Thymus (tissue), 11 donors: ENCODE measurements at regions not wholly inside any gene's neighbourhood (a gene's known extent, or its start where the extent isn't known, plus 50 kb on each side); places are given as distances from the start of the nearest gene placed in this dataset.

Source experiments
- DNase-seq, 9 donors: peaks; one replicate each; pipeline ENCODE4 v3.0.0-alpha.2; 2013; ENCODE audit warnings: low spot score in 9 of 9, low read depth in 6 of 9, missing footprints in 1 of 9
- H3K27ac ChIP-seq, 2 donors: one replicate each; pipeline ENCODE4 v1.5.1; 2013; ENCODE audit warnings: control low read depth in 1 of 2, low read depth in 1 of 2, low read length in 1 of 2, mild to moderate bottlenecking in 1 of 2, moderate library complexity in 1 of 2
- H3K27me3 ChIP-seq, 2 donors: one replicate each; pipeline ENCODE4 v1.5.1; 2013; ENCODE audit warnings: low read length in 1 of 2; ENCODE audit not compliant: control insufficient read depth in 2 of 2, insufficient read depth in 1 of 2
- H3K36me3 ChIP-seq, 2 donors: one replicate each; pipeline ENCODE4 v1.5.1; 2013; ENCODE audit warnings: low read length in 1 of 2, mild to moderate bottlenecking in 1 of 2, moderate library complexity in 1 of 2; ENCODE audit not compliant: control insufficient read depth in 2 of 2, insufficient read depth in 2 of 2
- H3K4me1 ChIP-seq, 2 donors: one replicate each; pipeline ENCODE4 v1.5.1; 2013; ENCODE audit warnings: low read length in 2 of 2; ENCODE audit not compliant: control insufficient read depth in 2 of 2, insufficient read depth in 2 of 2
- H3K4me3 ChIP-seq, 2 donors: one replicate each; pipeline ENCODE4 v1.5.1; 2013; ENCODE audit warnings: low read length in 2 of 2, control low read depth in 1 of 2, mild to moderate bottlenecking in 1 of 2
- H3K9me3 ChIP-seq, 2 donors: one replicate each; pipeline ENCODE4 v1.5.1; 2013; ENCODE audit warnings: low read length in 1 of 2, mild to moderate bottlenecking in 1 of 2; ENCODE audit not compliant: control insufficient read depth in 2 of 2, insufficient read depth in 1 of 2
- WGBS: extraction: QIAGEN DNeasy Blood & Tissue Kit; methylation state at CpG from one replicate; pipeline ENCODE4 v1.1.7; 2013; 5-methylcytosine and 5-hydroxymethylcytosine counted together
- donor health status: healthy.

GRCh38 chr5:84614906-84615305 is 230.2 kb upstream of the EDIL3 start:
- no peak overlapping the region for H3K27ac ChIP-seq
- no peaks in the 10 kb centered on the region for H3K9me3 ChIP-seq
- H3K36me3 ChIP-seq, result no peaks in the 10 kb centered on the region
- H3K27me3 ChIP-seq, result no peaks in the 10 kb centered on the region
- no peak overlapping the region for H3K4me3 ChIP-seq
- 93% methylated on average over 3 of the region's 3 CpGs for WGBS
- no peaks in the 10 kb centered on the region for H3K4me1 ChIP-seq
- DNase-seq, result no peak

- Histone ChIP-seq H3K4me3 (no peak overlapping the region), H3K4me1 (no peaks in the 10 kb centered on the region), H3K9me3 (no peaks in the 10 kb centered on the region), H3K27ac (no peak overlapping the region), H3K36me3 (no peaks in the 10 kb centered on the region), H3K27me3 (no peaks in the 10 kb centered on the region)
- DNase-seq, result no peak
- 93% methylated on average over 5 of the region's 5 CpGs for WGBS
Observed at GRCh38 chr5:84606784-84607183, 222.1 kb upstream of the EDIL3 start.

- no peak for DNase-seq
- Histone ChIP-seq H3K36me3 (no peaks in the 10 kb centered on the region), H3K4me3 (no peak overlapping the region), H3K27ac (no peak overlapping the region), H3K4me1 (no peaks in the 10 kb centered on the region), H3K9me3 (no peaks in the 10 kb centered on the region), H3K27me3 (no peaks in the 10 kb centered on the region)
- WGBS, result 82% methylated on average over 3 of the region's 3 CpGs
Observed at GRCh38 chr5:84605241-84605640, 220.6 kb upstream of the EDIL3 start.

GRCh38 chr5:84603568-84604185 is 219.0 kb upstream of the EDIL3 start:
- 89% methylated on average over 3 of the region's 3 CpGs for WGBS
- no peaks in the 10 kb centered on the region for H3K36me3 ChIP-seq
- H3K4me1 ChIP-seq, result no peaks in the 10 kb centered on the region
- H3K27me3 ChIP-seq, result no peaks in the 10 kb centered on the region
- H3K9me3 ChIP-seq, result no peaks in the 10 kb centered on the region
- H3K27ac ChIP-seq, result no peak overlapping the region
- no peak for DNase-seq
- H3K4me3 ChIP-seq, result no peak overlapping the region

GRCh38 chr5:84602371-84602771 is 217.7 kb upstream of the EDIL3 start:
- no peaks in the 10 kb centered on the region for H3K4me1 ChIP-seq
- H3K27me3 ChIP-seq, result no peaks in the 10 kb centered on the region
- no peaks in the 10 kb centered on the region for H3K9me3 ChIP-seq
- DNase-seq, result no peak
- no peak overlapping the region for H3K27ac ChIP-seq
- no peaks in the 10 kb centered on the region for H3K36me3 ChIP-seq
- 89% methylated on average over 1 of the region's 1 CpG for WGBS
- H3K4me3 ChIP-seq, result no peak overlapping the region

- no peaks in the 10 kb centered on the region for H3K36me3 ChIP-seq
- no peaks in the 10 kb centered on the region for H3K9me3 ChIP-seq
- no peak for DNase-seq
- 96% methylated on average over 3 of the region's 3 CpGs for WGBS
- H3K4me1 ChIP-seq, result no peaks in the 10 kb centered on the region
- no peak overlapping the region for H3K27ac ChIP-seq
- H3K4me3 ChIP-seq, result no peak overlapping the region
- H3K27me3 ChIP-seq, result no peaks in the 10 kb centered on the region
Observed at GRCh38 chr5:84599964-84600363, 215.3 kb upstream of the EDIL3 start.

GRCh38 chr5:84597904-84598303 is 213.2 kb upstream of the EDIL3 start:
- DNase-seq, result no peak
- Histone ChIP-seq H3K36me3 (no peaks in the 10 kb centered on the region), H3K4me1 (no peaks in the 10 kb centered on the region), H3K27me3 (no peaks in the 10 kb centered on the region), H3K4me3 (no peak overlapping the region), H3K9me3 (no peaks in the 10 kb centered on the region), H3K27ac (no peak overlapping the region)
- 77% methylated on average over 2 of the region's 2 CpGs for WGBS

- 96% methylated on average over 3 of the region's 3 CpGs for WGBS
- Histone ChIP-seq H3K27me3 (no peaks in the 10 kb centered on the region), H3K9me3 (no peaks in the 10 kb centered on the region), H3K4me1 (no peaks in the 10 kb centered on the region), H3K27ac (no peak overlapping the region), H3K4me3 (no peak overlapping the region), H3K36me3 (no peaks in the 10 kb centered on the region)
- DNase-seq, result no peak
Observed at GRCh38 chr5:84590629-84591028, 205.9 kb upstream of the EDIL3 start.

- H3K4me1 ChIP-seq, result no peaks in the 10 kb centered on the region
- WGBS, result 88% methylated on average over 1 of the region's 1 CpG
- no peaks in the 10 kb centered on the region for H3K27me3 ChIP-seq
- no peaks in the 10 kb centered on the region for H3K9me3 ChIP-seq
- no peak overlapping the region for H3K27ac ChIP-seq
- H3K36me3 ChIP-seq, result no peaks in the 10 kb centered on the region
- no peak overlapping the region for H3K4me3 ChIP-seq
- peak in 1 of 9 donors; percentile 5 for DNase-seq
Observed at GRCh38 chr5:84589926-84590325, 205.2 kb upstream of the EDIL3 start.

- WGBS, result 87% methylated on average over 5 of the region's 5 CpGs
- Histone ChIP-seq H3K4me3 (no peak overlapping the region), H3K27ac (no peak overlapping the region), H3K36me3 (no peaks in the 10 kb centered on the region), H3K9me3 (no peaks in the 10 kb centered on the region), H3K4me1 (no peaks in the 10 kb centered on the region), H3K27me3 (no peaks in the 10 kb centered on the region)
- no peak for DNase-seq
Observed at GRCh38 chr5:84585218-84585617, 200.5 kb upstream of the EDIL3 start.
